ENCODE measurements at regions not wholly inside any gene's neighbourhood (a gene's known extent, or its start where the extent isn't known, plus 50 kb on each side); places are given as distances from the start of the nearest gene placed in this dataset.
"Not testable (repeated sequence)": the region's sequence is repeated elsewhere in the genome, so short reads cannot be mapped to it uniquely, and the experiment has no call there.

DNA sequence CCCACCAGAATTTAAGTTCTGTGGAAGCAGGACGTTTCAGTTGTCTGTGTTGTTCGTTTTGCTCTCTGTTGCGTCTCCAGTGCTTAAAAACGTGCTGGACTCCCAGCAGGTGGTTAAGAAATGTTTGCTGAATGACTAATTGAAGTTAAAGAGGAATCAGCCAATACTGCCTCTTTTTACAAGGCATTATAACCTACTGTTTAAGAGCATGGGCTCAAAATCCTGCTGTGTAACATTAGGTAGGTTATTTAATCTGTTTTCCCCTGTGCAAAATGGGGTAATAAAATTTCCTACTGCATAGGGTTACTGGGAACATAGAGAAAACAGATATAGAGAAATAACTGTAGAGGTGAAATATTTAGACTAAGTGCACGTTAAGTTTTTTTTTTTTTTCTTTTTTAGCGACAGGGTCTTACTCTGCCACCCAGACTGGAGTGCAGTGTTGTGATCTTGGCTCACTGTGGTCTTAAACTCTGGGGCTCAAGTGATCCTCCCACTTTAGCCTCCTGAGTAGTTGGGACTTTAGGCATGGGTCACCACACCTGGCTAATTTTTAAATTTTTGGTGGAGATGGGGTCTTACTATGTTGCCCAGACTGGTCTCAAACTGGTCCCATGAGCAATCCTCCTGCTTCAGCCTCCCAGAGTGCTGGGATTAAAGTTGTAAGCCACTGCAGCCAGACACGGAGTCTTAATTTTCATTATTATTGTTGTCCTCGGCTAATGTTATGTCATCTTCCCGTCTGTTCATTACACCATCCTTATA lies 139.4 kb upstream of the PRICKLE1 start:
- H3K9me3 Mint-ChIP-seq: peaks cover 0 to 5% (median 0%) of the 10 kb centered on the region in 7 donors
- no peaks in the 10 kb centered on the region for H3K4me1 Mint-ChIP-seq
- no peaks in the 10 kb centered on the region for H3K36me3 Mint-ChIP-seq
- ATAC-seq (ENCODE audit: low read depth in 2 of 2): no peak
- Histone ChIP-seq H3K27me3 (ENCODE audit: control insufficient read depth, insufficient read depth, low read length) (no peaks in the 10 kb centered on the region), H3K27ac (ENCODE audit: insufficient read depth, low read length, poor library complexity, severe bottlenecking) (no peak overlapping the region), H3K9me3 (ENCODE audit: control insufficient read depth in 2 of 2, low read length in 2 of 2) (no peaks in the 10 kb centered on the region), H3K4me3 (ENCODE audit: low read depth, low read length) (no peak overlapping the region), H3K4me1 (ENCODE audit: control insufficient read depth, insufficient read depth, low read length, poor library complexity, severe bottlenecking) (no peaks in the 10 kb centered on the region), H3K36me3 (ENCODE audit: control insufficient read depth, insufficient read depth, low read length) (no peaks in the 10 kb centered on the region)
- DNase-seq: no peak
- no peak overlapping the region for H3K27ac Mint-ChIP-seq
- H3K4me3 Mint-ChIP-seq: no peak overlapping the region
- H3K27me3 Mint-ChIP-seq: no peaks in the 10 kb centered on the region

DNA sequence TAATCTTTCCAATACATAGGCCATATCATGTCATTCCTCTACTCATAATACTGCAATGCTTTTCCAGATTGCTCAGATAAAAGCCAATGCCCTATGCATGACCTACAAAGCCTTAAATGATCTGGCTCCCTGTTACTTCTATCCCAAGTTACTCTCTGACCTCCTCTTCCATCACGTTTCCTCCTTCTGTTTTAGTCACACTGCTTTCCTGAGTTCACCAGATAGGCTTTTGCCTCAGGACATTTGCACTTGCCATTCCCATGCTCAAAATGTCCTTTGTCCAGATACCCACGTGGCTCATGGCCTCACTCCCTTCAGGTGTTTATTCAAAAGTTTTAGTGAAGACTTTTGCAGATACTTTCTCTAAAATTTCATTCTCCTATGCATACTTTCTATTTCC lies 138.7 kb upstream of the PRICKLE1 start:
- Mint-ChIP-seq H3K36me3 (no peaks in the 10 kb centered on the region), H3K9me3 (peaks cover 0 to 5% (median 0%) of the 10 kb centered on the region in 7 donors), H3K4me1 (no peaks in the 10 kb centered on the region), H3K27me3 (no peaks in the 10 kb centered on the region), H3K4me3 (no peak overlapping the region), H3K27ac (no peak overlapping the region)
- Histone ChIP-seq H3K4me3 (ENCODE audit: low read depth, low read length) (no peak overlapping the region), H3K27me3 (ENCODE audit: control insufficient read depth, insufficient read depth, low read length) (no peaks in the 10 kb centered on the region), H3K4me1 (ENCODE audit: control insufficient read depth, insufficient read depth, low read length, poor library complexity, severe bottlenecking) (no peaks in the 10 kb centered on the region), H3K9me3 (ENCODE audit: control insufficient read depth in 2 of 2, low read length in 2 of 2) (no peaks in the 10 kb centered on the region), H3K27ac (ENCODE audit: insufficient read depth, low read length, poor library complexity, severe bottlenecking) (no peak overlapping the region), H3K36me3 (ENCODE audit: control insufficient read depth, insufficient read depth, low read length) (no peaks in the 10 kb centered on the region)
- DNase-seq: no peak
- ATAC-seq (ENCODE audit: low read depth in 2 of 2): no peak

DNA sequence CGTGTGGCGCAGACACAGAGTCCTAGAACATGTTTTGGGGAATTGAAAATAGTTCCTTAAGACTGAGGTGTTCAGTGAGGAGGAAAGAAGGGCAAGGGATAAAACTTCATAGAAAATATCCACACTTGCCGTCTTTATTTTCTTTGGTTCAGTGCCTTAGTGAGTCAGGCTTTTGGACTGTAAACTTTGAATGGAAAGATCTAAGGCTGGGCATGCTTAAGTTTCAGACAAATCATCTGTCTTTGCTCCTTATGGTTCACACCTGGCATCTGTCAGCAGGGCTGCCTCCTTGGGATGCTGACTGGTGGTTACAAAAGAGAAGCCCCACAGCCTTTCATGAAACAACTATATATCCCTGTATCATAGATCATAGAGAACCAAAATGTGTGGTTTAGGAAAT lies 136.3 kb upstream of the PRICKLE1 start:
- H3K9me3 ChIP-seq (ENCODE audit: control insufficient read depth in 2 of 2, low read length in 2 of 2): no peaks in the 10 kb centered on the region
- no peak overlapping the region for H3K27ac ChIP-seq (ENCODE audit: insufficient read depth, low read length, poor library complexity, severe bottlenecking)
- ATAC-seq (ENCODE audit: low read depth in 2 of 2) (no peak), DNase-seq (no peak)
- peaks cover 0 to 5% (median 0%) of the 10 kb centered on the region in 7 donors for H3K9me3 Mint-ChIP-seq
- H3K4me1 ChIP-seq (ENCODE audit: control insufficient read depth, insufficient read depth, low read length, poor library complexity, severe bottlenecking): no peaks in the 10 kb centered on the region
- no peaks in the 10 kb centered on the region for H3K27me3 Mint-ChIP-seq
- H3K4me1 Mint-ChIP-seq: no peaks in the 10 kb centered on the region
- no peaks in the 10 kb centered on the region for H3K36me3 ChIP-seq (ENCODE audit: control insufficient read depth, insufficient read depth, low read length)
- H3K27ac Mint-ChIP-seq: no peak overlapping the region
- no peaks in the 10 kb centered on the region for H3K27me3 ChIP-seq (ENCODE audit: control insufficient read depth, insufficient read depth, low read length)
- H3K4me3 Mint-ChIP-seq: no peak overlapping the region
- H3K36me3 Mint-ChIP-seq: no peaks in the 10 kb centered on the region
- no peak overlapping the region for H3K4me3 ChIP-seq (ENCODE audit: low read depth, low read length)

DNA sequence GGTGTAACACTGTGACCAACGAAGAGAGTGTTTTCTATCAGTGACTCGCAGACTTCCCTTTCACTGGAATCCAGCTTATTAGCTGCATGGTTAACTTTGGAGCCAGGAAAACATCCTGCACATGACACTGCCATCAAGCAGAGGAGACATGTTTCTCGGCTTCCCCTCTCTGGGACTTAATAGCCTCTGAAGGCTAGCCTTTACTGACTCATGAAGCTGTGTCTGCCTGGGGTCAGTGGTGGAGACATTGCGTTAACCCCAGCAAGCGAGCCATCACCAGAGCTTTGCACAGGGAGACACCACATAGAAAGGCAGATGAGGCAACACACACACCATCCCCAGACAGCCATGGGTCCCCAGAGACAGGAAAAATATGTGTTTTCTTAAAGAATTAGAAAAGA lies 126.9 kb upstream of the PRICKLE1 start:
- no peaks in the 10 kb centered on the region for H3K27me3 ChIP-seq (ENCODE audit: control insufficient read depth, insufficient read depth, low read length)
- no peak overlapping the region for H3K4me3 ChIP-seq (ENCODE audit: low read depth, low read length)
- no peak overlapping the region for H3K4me3 Mint-ChIP-seq
- no peaks in the 10 kb centered on the region for H3K36me3 Mint-ChIP-seq
- H3K9me3 ChIP-seq (ENCODE audit: control insufficient read depth in 2 of 2, low read length in 2 of 2): no peaks in the 10 kb centered on the region
- ATAC-seq (ENCODE audit: low read depth in 2 of 2) (no peak), DNase-seq (no peak)
- H3K9me3 Mint-ChIP-seq: peaks cover 0 to 9% (median 5%) of the 10 kb centered on the region in 7 donors
- H3K4me1 ChIP-seq (ENCODE audit: control insufficient read depth, insufficient read depth, low read length, poor library complexity, severe bottlenecking): no peaks in the 10 kb centered on the region
- no peak overlapping the region for H3K27ac ChIP-seq (ENCODE audit: insufficient read depth, low read length, poor library complexity, severe bottlenecking)
- no peaks in the 10 kb centered on the region for H3K4me1 Mint-ChIP-seq
- H3K36me3 ChIP-seq (ENCODE audit: control insufficient read depth, insufficient read depth, low read length): no peaks in the 10 kb centered on the region
- no peak overlapping the region for H3K27ac Mint-ChIP-seq
- no peaks in the 10 kb centered on the region for H3K27me3 Mint-ChIP-seq

DNA sequence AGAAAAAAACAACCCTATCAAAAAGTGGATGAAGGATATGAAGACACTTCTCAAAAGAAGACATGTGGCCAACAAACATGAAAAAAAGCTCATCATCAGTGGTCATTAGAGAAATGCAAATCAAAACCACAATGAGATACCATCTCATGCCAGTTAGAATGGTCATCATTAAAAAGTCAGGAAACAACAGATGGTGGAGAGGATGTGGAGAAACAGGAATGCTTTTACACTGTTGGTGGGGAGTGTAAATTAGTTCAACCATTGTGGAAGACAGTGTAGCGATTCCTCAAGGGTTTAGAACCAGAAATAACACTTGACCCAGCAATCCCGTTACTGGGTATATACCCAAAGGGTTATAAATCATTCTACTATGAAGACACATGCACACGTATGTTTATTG lies 124.0 kb upstream of the PRICKLE1 start:
- H3K4me3 ChIP-seq (ENCODE audit: low read depth, low read length); ATAC-seq (ENCODE audit: low read depth in 2 of 2); H3K9me3 ChIP-seq (ENCODE audit: control insufficient read depth in 2 of 2, low read length in 2 of 2); H3K27me3 Mint-ChIP-seq; H3K27ac ChIP-seq (ENCODE audit: insufficient read depth, low read length, poor library complexity, severe bottlenecking); DNase-seq; H3K4me1 Mint-ChIP-seq; H3K36me3 ChIP-seq (ENCODE audit: control insufficient read depth, insufficient read depth, low read length); H3K27me3 ChIP-seq (ENCODE audit: control insufficient read depth, insufficient read depth, low read length); H3K4me3 Mint-ChIP-seq; H3K27ac Mint-ChIP-seq; H3K4me1 ChIP-seq (ENCODE audit: control insufficient read depth, insufficient read depth, low read length, poor library complexity, severe bottlenecking); H3K36me3 Mint-ChIP-seq: not testable (repeated sequence)
- H3K9me3 Mint-ChIP-seq: peaks cover 0 to 16% (median 7%) of the 10 kb centered on the region in 7 donors

DNA sequence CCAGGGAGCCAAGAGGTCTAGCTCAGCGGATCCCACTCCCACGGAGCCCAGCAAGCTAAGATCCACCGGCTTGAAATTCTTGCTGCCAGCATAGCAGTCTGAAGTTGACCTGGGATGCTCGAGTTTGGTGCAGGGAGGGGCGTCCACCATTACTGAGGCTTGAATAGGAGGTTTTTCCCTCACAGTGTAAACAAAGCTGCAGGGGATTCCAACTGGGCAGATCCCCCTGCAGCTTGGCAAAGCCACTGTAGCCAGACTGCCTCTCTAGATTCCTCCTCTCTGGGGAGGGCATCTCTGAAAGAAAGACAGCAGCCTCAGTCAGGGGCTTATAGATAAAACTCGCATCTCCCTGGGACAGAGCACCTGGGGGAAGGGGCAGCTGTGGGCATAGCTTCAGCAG lies 118.8 kb upstream of the PRICKLE1 start:
- H3K4me1 ChIP-seq (ENCODE audit: control insufficient read depth, insufficient read depth, low read length, poor library complexity, severe bottlenecking); DNase-seq; H3K4me3 ChIP-seq (ENCODE audit: low read depth, low read length); H3K4me1 Mint-ChIP-seq; H3K27me3 ChIP-seq (ENCODE audit: control insufficient read depth, insufficient read depth, low read length); H3K27me3 Mint-ChIP-seq; H3K27ac Mint-ChIP-seq; H3K36me3 Mint-ChIP-seq; ATAC-seq (ENCODE audit: low read depth in 2 of 2); H3K36me3 ChIP-seq (ENCODE audit: control insufficient read depth, insufficient read depth, low read length); H3K4me3 Mint-ChIP-seq; H3K9me3 ChIP-seq (ENCODE audit: control insufficient read depth in 2 of 2, low read length in 2 of 2); H3K27ac ChIP-seq (ENCODE audit: insufficient read depth, low read length, poor library complexity, severe bottlenecking): not testable (repeated sequence)
- H3K9me3 Mint-ChIP-seq: peaks cover 0 to 16% (median 2%) of the 10 kb centered on the region in 7 donors

DNA sequence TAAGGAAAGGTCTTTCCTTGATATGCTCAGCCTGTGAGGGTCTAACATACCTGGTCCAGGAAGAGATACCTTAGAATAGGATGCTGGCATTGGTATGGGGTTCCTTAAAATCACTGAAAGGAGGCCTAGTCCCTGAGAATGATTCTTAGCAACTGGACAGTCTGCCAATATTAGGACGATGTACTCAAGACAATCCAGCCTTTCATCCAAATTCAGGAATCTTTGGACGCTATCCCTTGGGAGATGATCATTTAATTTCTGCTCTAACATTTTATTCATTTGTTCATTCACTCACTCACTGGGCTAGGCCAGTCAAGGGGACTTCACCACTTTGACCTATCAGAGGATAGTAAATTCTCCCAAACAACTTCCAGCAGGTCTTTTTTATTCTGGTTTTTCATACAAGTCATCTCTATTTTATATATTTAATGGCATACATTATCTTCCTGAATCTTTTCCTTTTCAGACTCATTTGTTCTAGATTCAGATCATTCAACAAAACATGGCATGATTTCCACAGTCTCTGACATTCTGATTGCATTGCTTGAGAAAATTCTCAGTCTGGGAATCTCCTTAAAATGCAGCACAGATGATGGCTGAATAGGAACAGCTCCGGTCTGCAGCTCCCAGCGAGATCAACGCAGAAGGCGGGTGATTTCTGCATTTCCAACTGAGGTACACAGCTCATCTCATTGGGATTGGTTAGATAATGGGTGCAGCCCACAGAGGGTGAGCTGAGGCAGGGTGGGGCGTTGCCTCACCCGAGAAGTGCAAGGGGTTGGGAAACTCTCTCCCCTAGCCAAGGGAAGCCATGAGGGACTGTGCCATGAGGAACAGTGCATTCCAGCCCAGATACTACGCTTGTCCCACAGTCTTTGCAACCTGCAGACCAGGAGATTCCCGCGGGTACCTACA lies 118.0 kb upstream of the PRICKLE1 start:
- no peak for ATAC-seq (ENCODE audit: low read depth in 2 of 2)
- H3K36me3 Mint-ChIP-seq: no peaks in the 10 kb centered on the region

More for the DNA sequence above, 118.0 kb upstream of the PRICKLE1 start:
- Mint-ChIP-seq H3K4me3 (no peak overlapping the region), H3K9me3 (peaks cover 0 to 14% (median 2%) of the 10 kb centered on the region in 7 donors), H3K4me1 (no peaks in the 10 kb centered on the region), H3K27ac (no peak overlapping the region), H3K27me3 (no peaks in the 10 kb centered on the region)
- no peaks in the 10 kb centered on the region for H3K4me1 ChIP-seq (ENCODE audit: control insufficient read depth, insufficient read depth, low read length, poor library complexity, severe bottlenecking)
- H3K27ac ChIP-seq (ENCODE audit: insufficient read depth, low read length, poor library complexity, severe bottlenecking): no peak overlapping the region
- no peaks in the 10 kb centered on the region for H3K36me3 ChIP-seq (ENCODE audit: control insufficient read depth, insufficient read depth, low read length)
- H3K27me3 ChIP-seq (ENCODE audit: control insufficient read depth, insufficient read depth, low read length): no peaks in the 10 kb centered on the region
- H3K4me3 ChIP-seq (ENCODE audit: low read depth, low read length): no peak overlapping the region
- no peaks in the 10 kb centered on the region for H3K9me3 ChIP-seq (ENCODE audit: control insufficient read depth in 2 of 2, low read length in 2 of 2)
- no peak for DNase-seq

Data from CD4-positive, CD25-positive, alpha-beta regulatory T cell (primary cell).